HepG2 (cell line): ENCODE measurements at regions not wholly inside any gene's neighbourhood (a gene's known extent, or its start where the extent isn't known, plus 50 kb on each side); places are given as distances from the start of the nearest gene placed in this dataset.
A peak's percentile ranks its signal among the peaks of the same experiment; 100 is the strongest.

ENCODE experiments used
- ARHGAP35 ChIP-seq: sonication (generic); formaldehyde crosslinking; IDR thresholded peaks from 2 replicates; pipeline ENCODE4 v1.9.0; 2022; ENCODE audit warnings: mild to moderate bottlenecking, inconsistent platforms, moderate library complexity, missing genetic modification reagents, borderline replicate concordance
- ELF3 ChIP-seq: IDR thresholded peaks from 2 replicates; pipeline ENCODE4 v1.6.1; 2016; ENCODE audit warnings: missing genetic modification reagents, missing compliant biosample characterization
- FOSL1 ChIP-seq: sonication (generic); formaldehyde crosslinking; IDR thresholded peaks from 2 replicates; pipeline ENCODE4 v1.9.0; 2021; ENCODE audit warnings: missing genetic modification reagents, borderline replicate concordance
- FOXC1 ChIP-seq: sonication (generic); formaldehyde crosslinking; IDR thresholded peaks from 2 replicates; pipeline ENCODE4 v1.8.0; 2022; ENCODE audit warnings: mild to moderate bottlenecking, missing genetic modification reagents, borderline replicate concordance
- FOXJ3 ChIP-seq: sonication (generic); formaldehyde crosslinking; IDR thresholded peaks from 2 replicates; pipeline ENCODE4 v1.4.0; 2020; ENCODE audit warnings: missing genetic modification reagents, mild to moderate bottlenecking, borderline replicate concordance
- FOXO1 ChIP-seq: sonication (generic); formaldehyde crosslinking; IDR thresholded peaks from 2 replicates; pipeline ENCODE4 v1.4.0; 2020; ENCODE audit warnings: missing genetic modification reagents
- GABPB1 ChIP-seq: IDR thresholded peaks from 2 replicates; pipeline ENCODE4 v1.6.1; 2016; ENCODE audit warnings: mild to moderate bottlenecking, missing genetic modification reagents, moderate library complexity, missing compliant biosample characterization
- HMG20B ChIP-seq: conservative IDR thresholded peaks from 2 replicates; pipeline ENCODE4 v1.6.1; 2016; ENCODE audit warnings: missing genetic modification reagents, missing compliant biosample characterization
- IRF1 ChIP-seq: sonication (generic); formaldehyde crosslinking; IDR thresholded peaks from 2 replicates; pipeline ENCODE4 v1.4.0; 2020; ENCODE audit warnings: low read depth, mild to moderate bottlenecking, missing genetic modification reagents
- JDP2 ChIP-seq: sonication (generic); formaldehyde crosslinking; IDR thresholded peaks from 2 replicates; pipeline ENCODE4 v1.8.1; 2022; ENCODE audit warnings: missing genetic modification reagents, borderline replicate concordance
- JUN ChIP-seq: sonication (generic); formaldehyde crosslinking; IDR thresholded peaks from 2 replicates; pipeline ENCODE4 v1.4.0; 2020; ENCODE audit warnings: mild to moderate bottlenecking, missing genetic modification reagents
- KLF6 ChIP-seq: IDR thresholded peaks from 2 replicates; pipeline ENCODE4 v1.8.0; 2016; ENCODE audit warnings: missing biosample characterization, missing genetic modification reagents
- MTA1 ChIP-seq: sonication (generic); formaldehyde crosslinking; IDR thresholded peaks from 2 replicates; pipeline ENCODE4 v1.4.0; 2020; ENCODE audit warnings: missing genetic modification reagents, mild to moderate bottlenecking, borderline replicate concordance
- MXI1 ChIP-seq: IDR thresholded peaks from 3 replicates; pipeline ENCODE4 v1.6.1; 2012; ENCODE audit warnings: low read depth, low read length, inconsistent platforms, borderline replicate concordance
- NFYB ChIP-seq: sonication (generic); formaldehyde crosslinking; IDR thresholded peaks from 2 replicates; pipeline ENCODE4 v1.4.0; 2020; ENCODE audit warnings: missing genetic modification reagents
- REPIN1 ChIP-seq: sonication (generic); formaldehyde crosslinking; IDR thresholded peaks from 2 replicates; pipeline ENCODE4 v1.8.0; 2022; ENCODE audit warnings: missing genetic modification reagents, low read depth, mild to moderate bottlenecking, borderline replicate concordance
- SALL1 ChIP-seq: sonication (generic); formaldehyde crosslinking; IDR thresholded peaks from 2 replicates; pipeline ENCODE4 v1.8.0; 2022; ENCODE audit warnings: mild to moderate bottlenecking, missing genetic modification reagents
- THAP8 ChIP-seq: sonication (generic); formaldehyde crosslinking; IDR thresholded peaks from 2 replicates; pipeline ENCODE4 v1.5.1; 2020; ENCODE audit warnings: missing genetic modification reagents, mild to moderate bottlenecking, borderline replicate concordance
- TOE1 ChIP-seq: sonication (generic); formaldehyde crosslinking; IDR thresholded peaks from 2 replicates; pipeline ENCODE4 v1.4.0; 2020; ENCODE audit warnings: mild to moderate bottlenecking, missing genetic modification reagents
- ZBTB20 ChIP-seq: sonication (generic); formaldehyde crosslinking; IDR thresholded peaks from 2 replicates; pipeline ENCODE4 v1.8.1; 2023; ENCODE audit warnings: missing genetic modification reagents, low read depth, mild to moderate bottlenecking, borderline replicate concordance
- ZFAT ChIP-seq: sonication (generic); formaldehyde crosslinking; conservative IDR thresholded peaks from 2 replicates; pipeline ENCODE4 v1.8.1; 2023; ENCODE audit warnings: missing genetic modification reagents, inconsistent platforms
- ZNF10 ChIP-seq: sonication (generic); formaldehyde crosslinking; IDR thresholded peaks from 2 replicates; pipeline ENCODE4 v1.4.0; 2020; ENCODE audit warnings: mild to moderate bottlenecking, low read depth, missing genetic modification reagents, borderline replicate concordance
- ZNF629 ChIP-seq: sonication (generic); formaldehyde crosslinking; conservative IDR thresholded peaks from 2 replicates; pipeline ENCODE4 v1.5.0; 2020; ENCODE audit warnings: missing genetic modification reagents
- ZNF652 ChIP-seq: IDR thresholded peaks from 2 replicates; pipeline ENCODE4 v1.6.1; 2016; ENCODE audit warnings: low read depth, borderline replicate concordance
- ZZZ3 ChIP-seq: sonication (generic); formaldehyde crosslinking; IDR thresholded peaks from 2 replicates; pipeline ENCODE4 v1.4.0; 2020; ENCODE audit warnings: missing genetic modification reagents, mild to moderate bottlenecking, borderline replicate concordance
- TF ChIP-seq, protein P1 (sequence below): sonication (generic); formaldehyde crosslinking; IDR thresholded peaks from 2 replicates; pipeline ENCODE4 v1.8.0; 2022; ENCODE audit warnings: missing genetic modification reagents, mild to moderate bottlenecking, inconsistent platforms, borderline replicate concordance
- TF ChIP-seq, protein P2 (sequence below): sonication (generic); formaldehyde crosslinking; IDR thresholded peaks from 2 replicates; pipeline ENCODE4 v1.8.1; 2023; ENCODE audit warnings: mild to moderate bottlenecking, missing genetic modification reagents
- TF ChIP-seq, protein P3 (sequence below): sonication (generic); formaldehyde crosslinking; IDR thresholded peaks from 2 replicates; pipeline ENCODE4 v1.4.0; 2020; ENCODE audit warnings: mild to moderate bottlenecking, missing genetic modification reagents

DNA sequence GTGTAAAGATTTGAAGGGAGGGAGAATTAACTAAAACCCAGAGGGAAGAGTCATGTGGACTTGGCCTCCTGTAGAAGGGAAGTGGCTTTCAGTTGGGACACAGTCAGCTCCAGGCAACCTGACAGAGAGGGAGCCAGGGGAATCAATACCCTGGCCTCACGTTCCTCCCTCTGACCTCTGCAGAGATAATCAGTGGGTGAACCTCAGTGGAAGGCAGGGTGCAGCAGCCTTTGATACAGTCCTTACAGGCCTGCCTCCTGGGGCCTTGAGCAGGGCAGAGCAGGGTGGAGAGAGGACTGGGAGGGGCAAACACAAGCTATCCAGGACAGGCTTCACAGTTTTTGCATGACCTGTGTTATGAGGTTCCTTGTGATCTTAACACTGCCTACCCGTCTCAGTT lies 61.9 kb upstream of the GPBP1 start (continued):
- TF ChIP-seq ZZZ3 (CRISPR knock-in tag) (no peak), SALL1 (CRISPR knock-in tag) (peak; percentile 98), KLF6 (CRISPR knock-in tag) (no peak), JDP2 (CRISPR knock-in tag) (no peak), GABPB1 (CRISPR knock-in tag) (0 out of 2 replicates have a peak, but pooled peaks have one; percentile 14), FOXC1 (CRISPR knock-in tag) (no peak), MXI1 (peak; percentile 29; the same call in 1 of the 3 replicates), THAP8 (CRISPR knock-in tag) (no peak; the same call in 1 of the 2 replicates), ELF3 (CRISPR knock-in tag) (peak; percentile 77), REPIN1 (peak; percentile 55; the same call in 1 of the 2 replicates), TOE1 (CRISPR knock-in tag) (peak; percentile 75; the same call in 1 of the 2 replicates), FOSL1 (no peak), JUN (CRISPR knock-in tag) (no peak), ZNF10 (no peak), FOXJ3 (CRISPR knock-in tag) (peak; percentile 72; the same call in 1 of the 2 replicates), ZNF629 (CRISPR knock-in tag) (no peak; the same call in 1 of the 2 replicates), ZBTB20 (CRISPR knock-in tag) (peak; percentile 46; the same call in 1 of the 2 replicates), IRF1 (no peak), HMG20B (CRISPR knock-in tag) (peak; percentile 70; the same call in 1 of the 2 replicates), MTA1 (CRISPR knock-in tag) (peak; percentile 87), ARHGAP35 (CRISPR knock-in tag) (no peak), NFYB (no peak), ZFAT (CRISPR knock-in tag) (no peak), FOXO1 (CRISPR knock-in tag) (peak; percentile 80), ZNF652 (CRISPR knock-in tag) (peak; percentile 36; the same call in 1 of the 2 replicates)
- TF ChIP-seq, protein P1, sequence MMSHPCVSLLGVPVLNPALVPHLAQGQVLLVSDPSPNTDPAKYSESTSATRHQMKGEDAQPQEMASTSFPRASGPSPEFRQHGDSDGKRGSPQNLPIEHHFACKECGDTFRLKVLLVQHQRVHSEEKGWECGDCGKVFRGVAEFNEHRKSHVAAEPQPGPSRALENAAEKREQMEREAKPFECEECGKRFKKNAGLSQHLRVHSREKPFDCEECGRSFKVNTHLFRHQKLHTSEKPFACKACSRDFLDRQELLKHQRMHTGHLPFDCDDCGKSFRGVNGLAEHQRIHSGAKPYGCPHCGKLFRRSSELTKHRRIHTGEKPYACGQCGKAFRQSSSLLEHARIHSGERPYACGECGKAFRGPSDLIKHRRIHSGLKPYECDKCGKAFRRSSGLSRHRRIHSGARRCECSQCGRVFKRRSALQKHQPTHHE (CRISPR knock-in tag): no peak
- TF ChIP-seq, protein P2, sequence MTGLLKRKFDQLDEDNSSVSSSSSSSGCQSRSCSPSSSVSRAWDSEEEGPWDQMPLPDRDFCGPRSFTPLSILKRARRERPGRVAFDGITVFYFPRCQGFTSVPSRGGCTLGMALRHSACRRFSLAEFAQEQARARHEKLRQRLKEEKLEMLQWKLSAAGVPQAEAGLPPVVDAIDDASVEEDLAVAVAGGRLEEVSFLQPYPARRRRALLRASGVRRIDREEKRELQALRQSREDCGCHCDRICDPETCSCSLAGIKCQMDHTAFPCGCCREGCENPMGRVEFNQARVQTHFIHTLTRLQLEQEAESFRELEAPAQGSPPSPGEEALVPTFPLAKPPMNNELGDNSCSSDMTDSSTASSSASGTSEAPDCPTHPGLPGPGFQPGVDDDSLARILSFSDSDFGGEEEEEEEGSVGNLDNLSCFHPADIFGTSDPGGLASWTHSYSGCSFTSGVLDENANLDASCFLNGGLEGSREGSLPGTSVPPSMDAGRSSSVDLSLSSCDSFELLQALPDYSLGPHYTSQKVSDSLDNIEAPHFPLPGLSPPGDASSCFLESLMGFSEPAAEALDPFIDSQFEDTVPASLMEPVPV (CRISPR knock-in tag): no peak
- TF ChIP-seq, protein P3, sequence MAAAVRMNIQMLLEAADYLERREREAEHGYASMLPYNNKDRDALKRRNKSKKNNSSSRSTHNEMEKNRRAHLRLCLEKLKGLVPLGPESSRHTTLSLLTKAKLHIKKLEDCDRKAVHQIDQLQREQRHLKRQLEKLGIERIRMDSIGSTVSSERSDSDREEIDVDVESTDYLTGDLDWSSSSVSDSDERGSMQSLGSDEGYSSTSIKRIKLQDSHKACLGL (CRISPR knock-in tag): no peak
